Keratinocyte (primary cell): ENCODE measurements at regions not wholly inside any gene's neighbourhood (a gene's known extent, or its start where the extent isn't known, plus 50 kb on each side); places are given as distances from the start of the nearest gene placed in this dataset.
"Not testable (repeated sequence)": the region's sequence is repeated elsewhere in the genome, so short reads cannot be mapped to it uniquely, and the experiment has no call there.

Experiments
- DNase-seq: peaks from one replicate; pipeline ENCODE4 v3.0.0-alpha.2; 2011; ENCODE audit warnings: low read depth, missing footprints, low spot score
- FAIRE-seq: peaks from 2 replicates; lab custom pipeline; 2011; peaks lifted over from hg19 to GRCh38; lab: Jason Lieb, UNC
- H2AFZ ChIP-seq: 2 replicates; pipeline ENCODE4 v1.6.0; 2012; ENCODE audit warnings: low read length, control low read depth, inconsistent platforms; ENCODE audit not compliant: control insufficient read depth
- H3K27ac ChIP-seq: 2 replicates; pipeline ENCODE4 v1.5.1; 2011; ENCODE audit warnings: low read length; ENCODE audit not compliant: control insufficient read depth, insufficient read depth
- H3K27me3 ChIP-seq: 3 replicates; pipeline ENCODE4 v1.6.0; 2011; ENCODE audit warnings: low read length; ENCODE audit not compliant: control insufficient read depth, insufficient read depth; ENCODE audit errors: extremely low read depth
- H3K36me3 ChIP-seq, 2 experiments: 2 replicates in 1 of 2; 3 replicates in 1 of 2; pipeline ENCODE4 v1.5.1; 2011; ENCODE audit warnings: low read length in 2 of 2, mild to moderate bottlenecking in 1 of 2; ENCODE audit not compliant: control insufficient read depth in 2 of 2, insufficient read depth in 2 of 2; ENCODE audit errors: extremely low read depth in 1 of 2
- H3K4me1 ChIP-seq: 3 replicates; pipeline ENCODE4 v1.5.1; 2011; ENCODE audit warnings: low read length; ENCODE audit not compliant: control insufficient read depth, insufficient read depth; ENCODE audit errors: extremely low read depth
- H3K4me2 ChIP-seq: 3 replicates; pipeline ENCODE4 v1.6.0; 2011; ENCODE audit warnings: low read depth, low read length; ENCODE audit not compliant: control insufficient read depth, insufficient read depth; ENCODE audit errors: extremely low read depth
- H3K4me3 ChIP-seq, 3 experiments: fragments of 200-600 bp in 1 of 3; sonication (generic) in 1 of 3; 2 replicates in 2 of 3; 3 replicates in 1 of 3; pipeline ENCODE4 v1.5.1; 2011 to 2016; ENCODE audit warnings: low read length in 3 of 3, mild to moderate bottlenecking in 3 of 3, control low read depth in 2 of 3, inconsistent platforms in 1 of 3, low read depth in 1 of 3, mixed read lengths in 1 of 3, mixed run types in 1 of 3, moderate library complexity in 1 of 3; ENCODE audit not compliant: control insufficient read depth in 2 of 3, insufficient read depth in 2 of 3; ENCODE audit errors: extremely low read depth in 1 of 3
- H3K79me2 ChIP-seq: 2 replicates; pipeline ENCODE4 v1.6.0; 2012; ENCODE audit warnings: low read length; ENCODE audit not compliant: control insufficient read depth, insufficient read depth
- H3K9ac ChIP-seq: 3 replicates; pipeline ENCODE4 v1.6.0; 2011; ENCODE audit warnings: low read length; ENCODE audit not compliant: control insufficient read depth, insufficient read depth; ENCODE audit errors: extremely low read depth
- H3K9me1 ChIP-seq: 3 replicates; pipeline ENCODE4 v1.6.0; 2011; ENCODE audit warnings: low read length; ENCODE audit not compliant: control insufficient read depth, insufficient read depth; ENCODE audit errors: extremely low read depth
- H3K9me3 ChIP-seq: 2 replicates; pipeline ENCODE4 v1.5.1; 2012; ENCODE audit warnings: low read depth, low read length; ENCODE audit not compliant: control insufficient read depth
- H4K20me1 ChIP-seq: 3 replicates; pipeline ENCODE4 v1.6.0; 2011; ENCODE audit warnings: low read length; ENCODE audit not compliant: control insufficient read depth, insufficient read depth; ENCODE audit errors: extremely low read depth
- CTCF ChIP-seq, 3 experiments: IDR thresholded peaks in 1 of 3; conservative IDR thresholded peaks in 1 of 3; optimal IDR thresholded peaks in 1 of 3; 2 replicates in 2 of 3; 3 replicates in 1 of 3; pipeline versions ENCODE3 to v1.5.1; 2011; ENCODE audit warnings: low read length in 3 of 3, mild to moderate bottlenecking in 3 of 3, moderate library complexity in 2 of 3, control low read depth in 1 of 3, inconsistent platforms in 1 of 3; ENCODE audit not compliant: insufficient read depth in 2 of 3; ENCODE audit errors: extremely low read depth in 1 of 3
- EZH2 ChIP-seq: IDR thresholded peaks from one replicate; pipeline ENCODE4 v1.6.1; 2012; ENCODE audit warnings: inconsistent platforms, mild to moderate bottlenecking, low read length, moderate library complexity
- dilution Hi-C: fragments of 300-500 bp; cut with MboI; formaldehyde crosslinking; loops from one replicate; pipeline ENCODE4 v1.7.0; 2020; ENCODE audit warnings: low sequenced_read_pairs; ENCODE audit not compliant: extremely low pct_ligation_motif_present

GRCh38 chr1:81725823-81726222 is 74.9 kb upstream of the ADGRL2 start:
- Histone ChIP-seq H3K79me2 (no peaks in the 10 kb centered on the region), H3K9me1 (no peaks in the 10 kb centered on the region), H3K27ac (no peak overlapping the region), H3K9me3 (no peaks in the 10 kb centered on the region), H3K9ac (no peak overlapping the region), H3K4me3 (no peak overlapping the region), H3K4me1 (no peaks in the 10 kb centered on the region), H2AFZ (no peak overlapping the region), H3K36me3 (no peaks in the 10 kb centered on the region), H4K20me1 (no peaks in the 10 kb centered on the region), H3K27me3 (no peaks in the 10 kb centered on the region), H3K4me2 (no peak overlapping the region)
- no peak for DNase-seq
- TF ChIP-seq EZH2 (no peak), CTCF (optimal IDR thresholded peaks at IDR 0.05 in 1 of 3, IDR thresholded peaks at IDR 0.05 in 1 of 3, conservative IDR thresholded peaks at IDR 0.05 in 1 of 3; ENCODE audit: extremely low read depth in 1 of 3, insufficient read depth in 2 of 3, low read length in 3 of 3) (no peak)
- no peak for FAIRE-seq
- dilution Hi-C loops, result no loop called here

GRCh38 chr1:81722631-81723328 is 78.0 kb upstream of the ADGRL2 start:
- FAIRE-seq, H3K4me1 ChIP-seq, H4K20me1 ChIP-seq, H3K27ac ChIP-seq, H3K36me3 ChIP-seq, H3K9ac ChIP-seq, H3K4me3 ChIP-seq, H2AFZ ChIP-seq, DNase-seq, H3K9me1 ChIP-seq, H3K27me3 ChIP-seq, H3K79me2 ChIP-seq, H3K9me3 ChIP-seq, dilution Hi-C loops, H3K4me2 ChIP-seq: not testable (repeated sequence)

GRCh38 chr1:81720256-81720655 is 80.5 kb upstream of the ADGRL2 start:
- H2AFZ ChIP-seq, H4K20me1 ChIP-seq, H3K27me3 ChIP-seq, FAIRE-seq, H3K9me1 ChIP-seq, H3K36me3 ChIP-seq, dilution Hi-C loops, H3K9me3 ChIP-seq, H3K4me3 ChIP-seq, H3K79me2 ChIP-seq, H3K27ac ChIP-seq, H3K4me1 ChIP-seq, H3K9ac ChIP-seq, H3K4me2 ChIP-seq, DNase-seq: not testable (repeated sequence)
